ENCODE measurements at regions not wholly inside any gene's neighbourhood (a gene's known extent, or its start where the extent isn't known, plus 50 kb on each side); places are given as distances from the start of the nearest gene placed in this dataset.
A peak's percentile ranks its signal among the peaks of the same experiment; 100 is the strongest.

GRCh38 chr6:82068721-82069120 is 178.8 kb downstream of the IBTK start:
- peak; percentile 84 for DNase-seq

GRCh38 chr6:82066991-82067411 is 180.5 kb downstream of the IBTK start:
- no peak for DNase-seq

- DNase-seq, result no peak
Observed at GRCh38 chr6:82066196-82066595, 181.3 kb downstream of the IBTK start.

GRCh38 chr6:82063574-82063973 is 184.0 kb downstream of the IBTK start:
- DNase-seq, result no peak

GRCh38 chr6:82062219-82062618 is 185.3 kb downstream of the IBTK start:
- no peak for DNase-seq

- peak; percentile 98 for DNase-seq
Observed at GRCh38 chr6:82057846-82058554, 189.5 kb downstream of the IBTK start.

- no peak for DNase-seq
Observed at GRCh38 chr6:82056567-82056966, 191.0 kb downstream of the IBTK start.

- no peak for DNase-seq
Observed at GRCh38 chr6:82045965-82046756, 201.4 kb downstream of the IBTK start.

- DNase-seq, result peak; percentile 54
Observed at GRCh38 chr6:82040405-82041221, 206.9 kb downstream of the IBTK start.

GRCh38 chr6:82038631-82039030 is 208.9 kb downstream of the IBTK start:
- DNase-seq, result no peak

- no peak for DNase-seq
Observed at GRCh38 chr6:82035526-82035925, 212.0 kb downstream of the IBTK start.

- no peak for DNase-seq
Observed at GRCh38 chr6:82033631-82034211, 213.8 kb downstream of the IBTK start.

- DNase-seq, result no peak
Observed at GRCh38 chr6:82032444-82032843, 215.1 kb downstream of the IBTK start.

GRCh38 chr6:82030761-82031503 is 216.6 kb downstream of the IBTK start:
- DNase-seq, result no peak

GRCh38 chr6:82030301-82030700 is 217.2 kb downstream of the IBTK start:
- DNase-seq, result peak; percentile 77

GRCh38 chr6:82025271-82025670 is 222.3 kb downstream of the IBTK start:
- no peak for DNase-seq

GRCh38 chr6:82022614-82023129 is 224.9 kb downstream of the IBTK start:
- no peak for DNase-seq

- no peak for DNase-seq
Observed at GRCh38 chr6:82017773-82018172, 229.8 kb downstream of the IBTK start.

- peak; percentile 91 for DNase-seq
Observed at GRCh38 chr6:82017288-82017687, 230.3 kb downstream of the IBTK start.

GRCh38 chr6:82015526-82015925 is 232.0 kb downstream of the IBTK start:
- DNase-seq, result no peak

- DNase-seq, result no peak
Observed at GRCh38 chr6:82015043-82015442, 232.5 kb downstream of the IBTK start.

Measured in NCI-H2171 treated with DMSO at 0.1 percent for 48 hours (cell line).